ENCODE measurements at regions not wholly inside any gene's neighbourhood (a gene's known extent, or its start where the extent isn't known, plus 50 kb on each side); places are given as distances from the start of the nearest gene placed in this dataset.
"Not testable (repeated sequence)": the region's sequence is repeated elsewhere in the genome, so short reads cannot be mapped to it uniquely, and the experiment has no call there.

DNA sequence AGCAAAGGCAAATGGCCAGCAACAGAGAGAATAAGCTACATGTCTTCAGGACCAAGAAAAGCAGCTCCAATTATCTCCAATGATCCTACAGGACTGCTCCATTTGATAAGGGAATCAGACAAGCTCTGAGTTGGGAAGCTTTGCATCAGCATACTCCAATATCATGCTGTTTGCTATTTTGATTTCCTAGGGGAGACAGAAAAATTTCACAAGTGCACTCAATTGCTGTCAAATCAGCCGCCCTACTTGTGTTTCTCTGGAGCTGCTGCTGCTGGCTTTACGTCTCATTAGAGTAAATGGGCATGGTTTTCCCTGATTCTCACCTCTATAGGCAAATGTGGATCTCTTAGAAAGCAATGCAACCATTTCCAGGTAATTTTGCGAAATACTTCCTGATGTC, 201.7 kb downstream of the PRELID2 start:
- DNase-seq = no peak
- intact Hi-C loops (cut with DNase I) = no loop called here
- H3K36me3 ChIP-seq = no peaks in the 10 kb centered on the region
- TF ChIP-seq, protein P1, sequence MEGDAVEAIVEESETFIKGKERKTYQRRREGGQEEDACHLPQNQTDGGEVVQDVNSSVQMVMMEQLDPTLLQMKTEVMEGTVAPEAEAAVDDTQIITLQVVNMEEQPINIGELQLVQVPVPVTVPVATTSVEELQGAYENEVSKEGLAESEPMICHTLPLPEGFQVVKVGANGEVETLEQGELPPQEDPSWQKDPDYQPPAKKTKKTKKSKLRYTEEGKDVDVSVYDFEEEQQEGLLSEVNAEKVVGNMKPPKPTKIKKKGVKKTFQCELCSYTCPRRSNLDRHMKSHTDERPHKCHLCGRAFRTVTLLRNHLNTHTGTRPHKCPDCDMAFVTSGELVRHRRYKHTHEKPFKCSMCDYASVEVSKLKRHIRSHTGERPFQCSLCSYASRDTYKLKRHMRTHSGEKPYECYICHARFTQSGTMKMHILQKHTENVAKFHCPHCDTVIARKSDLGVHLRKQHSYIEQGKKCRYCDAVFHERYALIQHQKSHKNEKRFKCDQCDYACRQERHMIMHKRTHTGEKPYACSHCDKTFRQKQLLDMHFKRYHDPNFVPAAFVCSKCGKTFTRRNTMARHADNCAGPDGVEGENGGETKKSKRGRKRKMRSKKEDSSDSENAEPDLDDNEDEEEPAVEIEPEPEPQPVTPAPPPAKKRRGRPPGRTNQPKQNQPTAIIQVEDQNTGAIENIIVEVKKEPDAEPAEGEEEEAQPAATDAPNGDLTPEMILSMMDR (IDR thresholded peaks at IDR 0.05) = no peak
- TF ChIP-seq POLR2A (IDR thresholded peaks at IDR 0.05) = no peak
- H3K27me3 ChIP-seq = no peaks in the 10 kb centered on the region
- H3K9me3 ChIP-seq = no peaks in the 10 kb centered on the region
- H3K4me1 ChIP-seq = no peaks in the 10 kb centered on the region
- no peak overlapping the region for H3K4me3 ChIP-seq
- H3K27ac ChIP-seq = no peak overlapping the region
- 88 to 89% methylated on average over 3 of the region's 3 CpGs for WGBS, 2 donors

DNA sequence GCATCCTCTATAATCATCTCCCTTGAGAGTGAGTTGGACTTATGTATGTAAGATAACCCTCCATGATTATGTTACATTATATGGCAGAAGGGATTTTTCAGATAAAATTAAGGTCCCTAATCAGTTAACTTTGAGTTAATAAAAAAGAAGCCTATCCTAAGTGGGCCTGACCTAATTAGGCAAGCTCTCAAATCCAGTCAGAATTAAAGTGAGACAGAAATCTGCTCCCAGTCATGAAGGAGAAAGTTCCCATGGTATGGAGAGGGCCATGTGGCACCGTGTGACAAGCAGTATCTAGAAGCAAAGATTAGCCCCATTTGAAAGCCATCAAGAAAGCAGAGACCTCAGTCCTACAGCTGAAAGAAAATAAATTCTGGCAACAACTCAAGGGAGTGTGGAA, 202.4 kb downstream of the PRELID2 start:
- H3K4me3 ChIP-seq = no peak overlapping the region
- TF ChIP-seq, protein P1 (IDR thresholded peaks at IDR 0.05) = no peak
- 50 to 77% methylated on average over 1 of the region's 1 CpG for WGBS, 2 donors
- no peaks in the 10 kb centered on the region for H3K4me1 ChIP-seq
- H3K27me3 ChIP-seq = no peaks in the 10 kb centered on the region
- no peak overlapping the region for H3K27ac ChIP-seq
- H3K36me3 ChIP-seq = no peaks in the 10 kb centered on the region
- no peak for DNase-seq
- no peaks in the 10 kb centered on the region for H3K9me3 ChIP-seq
- intact Hi-C loops (cut with DNase I) = no loop called here

DNA sequence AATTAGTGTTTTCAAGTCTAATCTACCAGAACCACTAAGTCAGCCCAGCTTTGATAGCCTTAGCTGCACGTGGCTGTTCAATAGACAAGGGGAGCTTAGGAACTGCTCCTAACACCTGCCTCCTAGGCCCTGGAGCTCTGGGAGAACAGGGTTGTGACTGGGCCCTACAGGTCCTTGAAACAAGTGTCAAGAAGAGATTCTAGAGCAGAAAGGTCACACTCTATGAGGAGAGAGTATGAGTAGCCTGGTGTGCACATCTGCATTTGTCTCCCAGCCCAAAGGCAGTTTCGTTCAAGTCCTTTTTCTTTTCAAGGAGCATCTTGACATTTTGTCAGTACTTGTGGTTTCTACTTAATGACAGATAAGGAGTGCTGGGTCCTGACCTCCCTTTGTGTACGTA, 206.1 kb downstream of the PRELID2 start:
- Histone ChIP-seq H3K27ac (no peak overlapping the region), H3K4me3 (no peak overlapping the region), H3K36me3 (no peaks in the 10 kb centered on the region), H3K27me3 (no peaks in the 10 kb centered on the region), H3K9me3 (no peaks in the 10 kb centered on the region), H3K4me1 (no peaks in the 10 kb centered on the region)
- TF ChIP-seq, protein P1 (IDR thresholded peaks at IDR 0.05) = no peak
- TF ChIP-seq POLR2A (IDR thresholded peaks at IDR 0.05) = no peak
- no peak for DNase-seq
- intact Hi-C loops (cut with DNase I) = no loop called here
- WGBS, 2 donors = 61 to 64% methylated on average over 2 to 3 of the region's 3 CpGs

DNA sequence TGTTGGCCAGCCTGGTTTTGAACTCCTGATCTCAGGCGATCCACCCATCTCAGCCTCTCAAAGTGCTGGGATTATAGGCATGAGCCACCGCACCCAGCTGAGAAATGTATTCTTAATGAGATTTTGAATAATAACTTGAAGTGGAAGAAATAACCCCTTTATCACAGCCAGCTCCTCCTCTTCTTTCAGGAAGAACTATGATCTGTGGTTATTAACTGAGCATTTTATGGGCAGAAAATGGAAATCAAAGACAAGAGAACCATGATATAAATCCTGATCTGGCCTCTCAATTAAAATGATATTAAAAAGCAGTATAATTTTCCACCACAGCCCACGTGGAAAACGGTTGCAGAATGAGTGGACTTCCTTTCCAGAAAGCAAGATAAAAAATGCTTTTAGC, 206.6 kb downstream of the PRELID2 start:
- Histone ChIP-seq H3K4me1 (no peaks in the 10 kb centered on the region), H3K9me3 (peaks cover 0 to 5% (median 3%) of the 10 kb centered on the region in 3 donors), H3K4me3 (no peak overlapping the region), H3K36me3 (no peaks in the 10 kb centered on the region), H3K27ac (no peak overlapping the region), H3K27me3 (no peaks in the 10 kb centered on the region)
- no peak for DNase-seq
- intact Hi-C loops (cut with DNase I) = no loop called here
- TF ChIP-seq POLR2A (IDR thresholded peaks at IDR 0.05) = no peak
- TF ChIP-seq, protein P1 (IDR thresholded peaks at IDR 0.05) = no peak
- WGBS, 2 donors = 84 to 87% methylated on average over 4 of the region's 4 CpGs

DNA sequence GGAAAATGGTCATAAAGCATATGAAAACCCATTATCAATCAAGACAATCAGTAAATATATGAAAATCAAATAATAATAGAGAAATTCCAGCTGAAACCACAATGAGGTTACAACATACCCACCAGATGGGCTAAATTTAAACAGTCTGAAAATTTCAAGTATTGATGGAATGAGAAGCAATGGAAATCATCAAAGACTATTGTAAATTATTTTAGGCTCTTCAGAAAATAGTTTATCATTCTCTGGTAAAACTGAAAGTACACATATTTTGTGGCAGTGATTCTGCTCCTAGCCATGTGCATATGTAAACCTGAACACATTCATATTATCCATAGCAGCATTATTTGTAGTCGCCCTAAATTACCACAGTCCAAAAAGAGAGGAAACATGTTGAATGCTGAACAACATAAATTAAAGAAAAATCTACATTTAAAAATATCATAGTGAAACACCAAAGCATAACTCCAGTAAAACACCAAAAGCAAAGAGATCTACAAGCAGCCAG, 215.3 kb downstream of the PRELID2 start:
- intact Hi-C loops (cut with DNase I) = no loop called here
- no peaks in the 10 kb centered on the region for H3K27me3 ChIP-seq
- DNase-seq = no peak
- H3K4me1 ChIP-seq = no peaks in the 10 kb centered on the region
- no peaks in the 10 kb centered on the region for H3K36me3 ChIP-seq
- TF ChIP-seq, protein P1 (IDR thresholded peaks at IDR 0.05) = no peak
- TF ChIP-seq POLR2A (IDR thresholded peaks at IDR 0.05) = no peak
- 69 to 89% methylated on average over 1 of the region's 1 CpG for WGBS, 2 donors
- H3K4me3 ChIP-seq = no peak overlapping the region
- peaks cover 0 to 12% (median 6%) of the 10 kb centered on the region in 3 donors for H3K9me3 ChIP-seq
- H3K27ac ChIP-seq = no peak overlapping the region

DNA sequence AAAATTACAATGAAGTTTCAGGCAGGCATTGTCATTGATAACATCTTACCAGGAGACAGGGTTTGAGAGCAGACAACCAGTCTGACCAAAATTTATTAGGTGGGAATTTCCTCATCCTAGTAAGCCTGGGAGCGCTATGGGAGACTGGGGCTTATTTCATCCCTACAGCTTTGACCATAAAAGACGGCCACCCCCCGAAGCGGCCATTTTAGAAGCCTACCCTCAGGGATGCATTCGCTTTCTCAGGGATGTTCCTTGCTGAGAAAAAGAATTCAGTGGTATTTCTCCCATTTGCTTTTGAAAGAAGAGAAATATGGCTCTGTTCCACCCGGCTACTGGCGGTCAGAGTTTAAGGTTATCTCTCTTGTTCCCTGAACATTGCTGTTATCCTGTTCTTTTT, 218.4 kb downstream of the PRELID2 start:
- H3K27me3 ChIP-seq = not testable (repeated sequence)

More for the DNA sequence above, 218.4 kb downstream of the PRELID2 start:
- H3K36me3 ChIP-seq; DNase-seq; H3K4me3 ChIP-seq; H3K9me3 ChIP-seq; H3K27ac ChIP-seq; intact Hi-C loops (cut with DNase I); H3K4me1 ChIP-seq: not testable (repeated sequence)
- WGBS, 2 donors = 94 to 100% methylated on average over 7 of the region's 7 CpGs

Data from esophagus squamous epithelium (tissue), 5 donors.